Endodermal cell (in vitro differentiated cells): ENCODE measurements at regions not wholly inside any gene's neighbourhood (a gene's known extent, or its start where the extent isn't known, plus 50 kb on each side); places are given as distances from the start of the nearest gene placed in this dataset.
A peak's percentile ranks its signal among the peaks of the same experiment; 100 is the strongest.

Experiments used
- DNase-seq: peaks from one replicate; pipeline ENCODE4 v3.0.0-alpha.2; 2017
- H3K27ac ChIP-seq: 2 replicates; pipeline ENCODE4 v1.5.1; 2013; ENCODE audit warnings: mild to moderate bottlenecking, low read depth, low read length, moderate library complexity
- H3K27me3 ChIP-seq: 2 replicates; pipeline ENCODE4 v1.6.1; 2013; ENCODE audit warnings: mild to moderate bottlenecking, low read length, moderate library complexity; ENCODE audit not compliant: insufficient read depth, control insufficient read depth, poor library complexity, severe bottlenecking
- H3K36me3 ChIP-seq: 2 replicates; pipeline ENCODE4 v1.7.0; 2013; ENCODE audit warnings: mild to moderate bottlenecking, low read length, moderate library complexity; ENCODE audit not compliant: control insufficient read depth, insufficient read depth
- H3K4me1 ChIP-seq: one replicate; pipeline ENCODE4 v1.7.0; 2013; ENCODE audit warnings: low read length; ENCODE audit not compliant: control insufficient read depth, insufficient read depth
- H3K4me3 ChIP-seq: 2 replicates; pipeline ENCODE4 v1.5.1; 2013; ENCODE audit warnings: mild to moderate bottlenecking, low read length, moderate library complexity
- H3K9ac ChIP-seq: 2 replicates; pipeline ENCODE4 v1.6.1; 2013; ENCODE audit warnings: mild to moderate bottlenecking, low read length, moderate library complexity; ENCODE audit not compliant: poor library complexity, severe bottlenecking; ENCODE audit errors: extremely low read depth
- H3K9me3 ChIP-seq: 2 replicates; pipeline ENCODE4 v1.6.1; 2013; ENCODE audit warnings: mild to moderate bottlenecking, low read length, moderate library complexity; ENCODE audit not compliant: control insufficient read depth
- H3K27ac Mint-ChIP-seq: 2 replicates; pipeline ENCODE4 v1.8.0; 2020; ENCODE audit warnings: mixed read lengths
- H3K27me3 Mint-ChIP-seq: 2 replicates; pipeline ENCODE4 v1.8.0; 2021; ENCODE audit warnings: mild to moderate bottlenecking, mixed read lengths; ENCODE audit not compliant: insufficient read depth
- H3K36me3 Mint-ChIP-seq: 2 replicates; pipeline ENCODE4 v1.8.0; 2020; ENCODE audit warnings: low read depth, mixed read lengths
- H3K4me1 Mint-ChIP-seq: 2 replicates; pipeline ENCODE4 v1.8.0; 2020; ENCODE audit warnings: mixed read lengths
- H3K4me3 Mint-ChIP-seq: 2 replicates; pipeline ENCODE4 v1.8.0; 2020; ENCODE audit warnings: mild to moderate bottlenecking, moderate library complexity, mixed read lengths
- H3K9me3 Mint-ChIP-seq: 2 replicates; pipeline ENCODE4 v1.8.0; 2020; ENCODE audit warnings: mild to moderate bottlenecking, mixed read lengths
- WGBS, 2 experiments: methylation state at CpG; one replicate each; pipeline versions ENCODE4 v1.1.5 to v1.1.7; 2013; ENCODE audit warnings: missing lambda C conversion rate in 2 of 2, mixed read lengths in 1 of 2; ENCODE audit not compliant: insufficient coverage in 1 of 2, insufficient read length in 1 of 2; 5-methylcytosine and 5-hydroxymethylcytosine counted together
- TF ChIP-seq, protein P1 (sequence below): fragments of 200-600 bp; sonication (generic); conservative IDR thresholded peaks from 2 replicates; pipeline ENCODE4 v1.5.0; 2021; ENCODE audit warnings: antibody characterized with exemption, mild to moderate bottlenecking

DNA sequence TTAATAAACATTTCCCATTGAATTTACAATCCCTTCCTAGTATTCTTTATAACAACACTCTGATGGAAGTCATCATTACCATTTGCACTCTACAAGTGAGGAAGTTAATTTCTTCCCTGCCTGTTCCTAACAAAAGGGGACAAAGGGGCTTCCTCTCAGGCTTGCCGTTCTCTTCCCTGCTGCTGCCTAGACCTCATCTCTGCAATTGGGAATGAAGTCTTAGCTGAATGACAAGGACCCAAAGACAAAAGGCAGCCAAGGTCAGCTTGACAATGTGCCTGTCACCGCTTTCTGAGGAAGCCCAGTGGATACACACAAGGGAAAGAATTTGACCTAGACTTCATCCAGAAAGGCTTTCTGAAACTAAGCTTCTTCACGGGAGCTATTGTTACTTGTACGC lies 416.4 kb downstream of the CMPK2 start:
- WGBS, 2 experiments, result 65 to 80% methylated on average over 3 to 4 of the region's 4 CpGs
- Histone ChIP-seq H3K27ac (peak overlapping the region; percentile 97), H3K9me3 (no peaks in the 10 kb centered on the region), H3K36me3 (no peaks in the 10 kb centered on the region), H3K27me3 (no peaks in the 10 kb centered on the region), H3K4me1 (no peaks in the 10 kb centered on the region), H3K4me3 (no peak overlapping the region), H3K9ac (no peak overlapping the region)
- Mint-ChIP-seq H3K27me3 (no peaks in the 10 kb centered on the region), H3K4me3 (no peak overlapping the region), H3K36me3 (no peaks in the 10 kb centered on the region), H3K4me1 (no peaks in the 10 kb centered on the region), H3K27ac (no peak overlapping the region), H3K9me3 (no peaks in the 10 kb centered on the region)
- TF ChIP-seq, protein P1, sequence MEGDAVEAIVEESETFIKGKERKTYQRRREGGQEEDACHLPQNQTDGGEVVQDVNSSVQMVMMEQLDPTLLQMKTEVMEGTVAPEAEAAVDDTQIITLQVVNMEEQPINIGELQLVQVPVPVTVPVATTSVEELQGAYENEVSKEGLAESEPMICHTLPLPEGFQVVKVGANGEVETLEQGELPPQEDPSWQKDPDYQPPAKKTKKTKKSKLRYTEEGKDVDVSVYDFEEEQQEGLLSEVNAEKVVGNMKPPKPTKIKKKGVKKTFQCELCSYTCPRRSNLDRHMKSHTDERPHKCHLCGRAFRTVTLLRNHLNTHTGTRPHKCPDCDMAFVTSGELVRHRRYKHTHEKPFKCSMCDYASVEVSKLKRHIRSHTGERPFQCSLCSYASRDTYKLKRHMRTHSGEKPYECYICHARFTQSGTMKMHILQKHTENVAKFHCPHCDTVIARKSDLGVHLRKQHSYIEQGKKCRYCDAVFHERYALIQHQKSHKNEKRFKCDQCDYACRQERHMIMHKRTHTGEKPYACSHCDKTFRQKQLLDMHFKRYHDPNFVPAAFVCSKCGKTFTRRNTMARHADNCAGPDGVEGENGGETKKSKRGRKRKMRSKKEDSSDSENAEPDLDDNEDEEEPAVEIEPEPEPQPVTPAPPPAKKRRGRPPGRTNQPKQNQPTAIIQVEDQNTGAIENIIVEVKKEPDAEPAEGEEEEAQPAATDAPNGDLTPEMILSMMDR, result no peak
- no peak for DNase-seq

GRCh38 chr2:6452702-6453481 lies 412.8 kb downstream of the CMPK2 start:
- Histone ChIP-seq H3K9ac (no peak overlapping the region), H3K4me3 (no peak overlapping the region), H3K9me3 (peaks cover 17% of the 10 kb centered on the region), H3K36me3 (no peaks in the 10 kb centered on the region), H3K27ac (no peak overlapping the region), H3K27me3 (no peaks in the 10 kb centered on the region), H3K4me1 (no peaks in the 10 kb centered on the region)
- H3K4me3 Mint-ChIP-seq, result no peak overlapping the region
- H3K4me1 Mint-ChIP-seq, result no peaks in the 10 kb centered on the region
- peaks cover 14% of the 10 kb centered on the region for H3K9me3 Mint-ChIP-seq
- no peak overlapping the region for H3K27ac Mint-ChIP-seq
- H3K36me3 Mint-ChIP-seq, result no peaks in the 10 kb centered on the region
- DNase-seq, result no peak
- TF ChIP-seq, protein P1, result peak; percentile 64
- 91 to 93% methylated on average over 3 to 4 of the region's 4 CpGs for WGBS, 2 experiments
- no peaks in the 10 kb centered on the region for H3K27me3 Mint-ChIP-seq

DNA sequence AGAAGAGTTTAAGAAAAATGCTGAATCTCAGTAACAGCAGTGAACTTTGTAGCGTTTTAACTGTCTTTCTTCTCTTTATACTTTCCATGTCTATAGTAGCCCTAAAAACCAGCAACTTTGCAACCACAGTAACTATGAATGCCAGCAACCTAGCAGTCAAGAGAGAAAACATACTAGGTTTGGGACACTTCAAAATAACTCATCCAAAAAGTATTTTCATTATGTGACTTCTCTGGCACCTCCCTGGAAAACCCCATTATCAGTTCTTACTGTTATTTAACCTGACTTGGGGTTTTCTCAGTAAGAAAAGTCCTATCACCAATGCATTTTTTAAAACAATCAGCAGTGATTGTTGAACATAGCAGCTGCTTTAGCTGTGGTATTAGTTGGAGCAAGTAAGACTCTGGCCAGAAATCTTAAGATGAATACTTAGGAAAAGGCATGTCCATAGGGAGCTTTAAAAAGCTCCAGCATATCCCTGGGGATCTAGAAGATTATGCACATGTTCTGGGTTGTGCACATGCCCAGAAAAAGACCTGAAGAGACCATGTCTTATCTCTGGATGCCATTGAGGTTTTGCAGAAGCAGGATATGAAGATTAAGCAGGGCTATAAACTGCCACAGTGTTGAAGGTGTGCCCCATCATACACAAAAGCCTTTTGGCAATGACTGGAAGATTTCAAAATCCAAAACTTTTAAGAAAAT lies 411.3 kb downstream of the CMPK2 start:
- H3K4me1 ChIP-seq, result no peaks in the 10 kb centered on the region
- no peak overlapping the region for H3K27ac ChIP-seq
- peaks cover 17% of the 10 kb centered on the region for H3K9me3 ChIP-seq
- H3K27ac Mint-ChIP-seq, result no peak overlapping the region
- H3K36me3 Mint-ChIP-seq, result no peaks in the 10 kb centered on the region
- TF ChIP-seq, protein P1, result no peak
- no peaks in the 10 kb centered on the region for H3K36me3 ChIP-seq
- H3K4me1 Mint-ChIP-seq, result no peaks in the 10 kb centered on the region
- H3K27me3 ChIP-seq, result no peaks in the 10 kb centered on the region
- no peak for DNase-seq
- H3K4me3 Mint-ChIP-seq, result no peak overlapping the region
- 87 to 100% methylated on average over 1 of the region's 1 CpG for WGBS, 2 experiments
- no peaks in the 10 kb centered on the region for H3K27me3 Mint-ChIP-seq
- H3K9me3 Mint-ChIP-seq, result peaks cover 14% of the 10 kb centered on the region
- no peak overlapping the region for H3K9ac ChIP-seq
- no peak overlapping the region for H3K4me3 ChIP-seq
